ENCODE measurements at regions not wholly inside any gene's neighbourhood (a gene's known extent, or its start where the extent isn't known, plus 50 kb on each side); places are given as distances from the start of the nearest gene placed in this dataset.

GRCh38 chr11:71330349-71330748 lies 78.0 kb upstream of the SHANK2 start:
- ATAC-seq (no peak), DNase-seq (no peak)
- WGBS, 3 donors, result 79 to 86% (median 82%) methylated on average over 10 of the region's 10 CpGs
- intact Hi-C loops (cut with DNase I), result no loop called here
- Histone ChIP-seq H3K9me3 (no peaks in the 10 kb centered on the region), H3K36me3 (ENCODE audit: insufficient read depth in 1 of 2, low read depth in 1 of 2) (no peaks in the 10 kb centered on the region), H3K27me3 (ENCODE audit: insufficient read depth in 3 of 3, low read length in 2 of 3) (peaks cover 0 to 3% (median 0%) of the 10 kb centered on the region in 3 donors), H3K4me3 (no peak overlapping the region), H3K27ac (no peak overlapping the region), H3K4me1 (no peaks in the 10 kb centered on the region)
- TF ChIP-seq CTCF (IDR thresholded peaks at IDR 0.05), result no peak

- H3K27me3 ChIP-seq (ENCODE audit: insufficient read depth in 3 of 3, low read length in 2 of 3), result peaks cover 0 to 2% (median 0%) of the 10 kb centered on the region in 3 donors
- ATAC-seq (no peak), DNase-seq (no peak)
- no peak overlapping the region for H3K27ac ChIP-seq
- intact Hi-C loops (cut with DNase I), result no loop called here
- no peaks in the 10 kb centered on the region for H3K4me1 ChIP-seq
- no peak overlapping the region for H3K4me3 ChIP-seq
- WGBS, 3 donors, result 85 to 90% (median 89%) methylated on average over 5 of the region's 5 CpGs
- H3K36me3 ChIP-seq (ENCODE audit: insufficient read depth in 1 of 2, low read depth in 1 of 2), result no peaks in the 10 kb centered on the region
- no peak for TF ChIP-seq CTCF (IDR thresholded peaks at IDR 0.05)
- no peaks in the 10 kb centered on the region for H3K9me3 ChIP-seq
Observed at GRCh38 chr11:71329786-71330185, 77.4 kb upstream of the SHANK2 start.

GRCh38 chr11:71329165-71329510 lies 76.8 kb upstream of the SHANK2 start:
- intact Hi-C loops (cut with DNase I), result no loop called here
- TF ChIP-seq CTCF (IDR thresholded peaks at IDR 0.05), result no peak
- no peak overlapping the region for H3K4me3 ChIP-seq
- peak in 1 of 2 donors; percentile 2 for DNase-seq
- 78 to 89% (median 84%) methylated on average over 3 of the region's 3 CpGs for WGBS, 3 donors
- ATAC-seq, result no peak
- H3K36me3 ChIP-seq (ENCODE audit: insufficient read depth in 1 of 2, low read depth in 1 of 2), result no peaks in the 10 kb centered on the region
- H3K27ac ChIP-seq, result no peak overlapping the region
- H3K4me1 ChIP-seq, result no peaks in the 10 kb centered on the region
- no peaks in the 10 kb centered on the region for H3K9me3 ChIP-seq
- peaks cover 0 to under 1% (median 0%) of the 10 kb centered on the region in 3 donors for H3K27me3 ChIP-seq (ENCODE audit: insufficient read depth in 3 of 3, low read length in 2 of 3)

GRCh38 chr11:71327156-71328085 lies 75.0 kb upstream of the SHANK2 start:
- DNase-seq, result peak in 1 of 2 donors; percentile 37
- WGBS, 3 donors, result 81 to 89% (median 86%) methylated on average over 20 of the region's 20 CpGs
- Histone ChIP-seq H3K36me3 (ENCODE audit: insufficient read depth in 1 of 2, low read depth in 1 of 2) (no peaks in the 10 kb centered on the region), H3K4me3 (no peak overlapping the region), H3K9me3 (no peaks in the 10 kb centered on the region), H3K4me1 (no peaks in the 10 kb centered on the region), H3K27ac (no peak overlapping the region), H3K27me3 (ENCODE audit: insufficient read depth in 3 of 3, low read length in 2 of 3) (no peaks in the 10 kb centered on the region)
- intact Hi-C loops (cut with DNase I), result no loop called here
- ATAC-seq, result no peak
- TF ChIP-seq CTCF (IDR thresholded peaks at IDR 0.05), result no peak
